ENCODE measurements at regions not wholly inside any gene's neighbourhood (a gene's known extent, or its start where the extent isn't known, plus 50 kb on each side); places are given as distances from the start of the nearest gene placed in this dataset.
"Not testable (repeated sequence)": the region's sequence is repeated elsewhere in the genome, so short reads cannot be mapped to it uniquely, and the experiment has no call there.

GRCh38 chr2:228367356-228367755 is 185.9 kb upstream of the SPHKAP start:
- Histone ChIP-seq H3K4me1 (ENCODE audit: control insufficient read depth in 2 of 2, insufficient read depth in 2 of 2, low read length in 2 of 2) (no peaks in the 10 kb centered on the region), H3K9me3 (ENCODE audit: control insufficient read depth in 2 of 2, insufficient read depth in 1 of 2, low read length in 1 of 2) (peaks cover 0 to 10% of the 10 kb centered on the region in 2 donors), H3K36me3 (ENCODE audit: control insufficient read depth in 2 of 2, insufficient read depth in 2 of 2, low read length in 1 of 2) (no peaks in the 10 kb centered on the region), H3K4me3 (ENCODE audit: low read length in 2 of 2) (no peak overlapping the region), H3K27ac (ENCODE audit: low read depth in 1 of 2, low read length in 1 of 2) (no peak overlapping the region), H3K27me3 (ENCODE audit: control insufficient read depth in 2 of 2, insufficient read depth in 1 of 2, low read length in 1 of 2) (no peaks in the 10 kb centered on the region)
- DNase-seq (ENCODE audit: low read depth in 6 of 9, low spot score in 9 of 9) = no peak
- 90% methylated on average over 2 of the region's 2 CpGs for WGBS

- no peaks in the 10 kb centered on the region for H3K27me3 ChIP-seq (ENCODE audit: control insufficient read depth in 2 of 2, insufficient read depth in 1 of 2, low read length in 1 of 2)
- no peak overlapping the region for H3K27ac ChIP-seq (ENCODE audit: low read depth in 1 of 2, low read length in 1 of 2)
- no peaks in the 10 kb centered on the region for H3K9me3 ChIP-seq (ENCODE audit: control insufficient read depth in 2 of 2, insufficient read depth in 1 of 2, low read length in 1 of 2)
- no peaks in the 10 kb centered on the region for H3K36me3 ChIP-seq (ENCODE audit: control insufficient read depth in 2 of 2, insufficient read depth in 2 of 2, low read length in 1 of 2)
- DNase-seq (ENCODE audit: low read depth in 6 of 9, low spot score in 9 of 9) = no peak
- H3K4me3 ChIP-seq (ENCODE audit: low read length in 2 of 2) = no peak overlapping the region
- WGBS = 88% methylated on average over 1 of the region's 1 CpG
- no peaks in the 10 kb centered on the region for H3K4me1 ChIP-seq (ENCODE audit: control insufficient read depth in 2 of 2, insufficient read depth in 2 of 2, low read length in 2 of 2)
Measured at GRCh38 chr2:228359473-228359872, 178.0 kb upstream of the SPHKAP start.

- no peak overlapping the region for H3K4me3 ChIP-seq (ENCODE audit: low read length in 2 of 2)
- no peaks in the 10 kb centered on the region for H3K27me3 ChIP-seq (ENCODE audit: control insufficient read depth in 2 of 2, insufficient read depth in 1 of 2, low read length in 1 of 2)
- no peak for DNase-seq (ENCODE audit: low read depth in 6 of 9, low spot score in 9 of 9)
- H3K9me3 ChIP-seq (ENCODE audit: control insufficient read depth in 2 of 2, insufficient read depth in 1 of 2, low read length in 1 of 2) = no peaks in the 10 kb centered on the region
- 72% methylated on average over 2 of the region's 2 CpGs for WGBS
- H3K4me1 ChIP-seq (ENCODE audit: control insufficient read depth in 2 of 2, insufficient read depth in 2 of 2, low read length in 2 of 2) = no peaks in the 10 kb centered on the region
- no peaks in the 10 kb centered on the region for H3K36me3 ChIP-seq (ENCODE audit: control insufficient read depth in 2 of 2, insufficient read depth in 2 of 2, low read length in 1 of 2)
- H3K27ac ChIP-seq (ENCODE audit: low read depth in 1 of 2, low read length in 1 of 2) = no peak overlapping the region
Measured at GRCh38 chr2:228355897-228356296, 174.4 kb upstream of the SPHKAP start.

- not testable (repeated sequence) for H3K9me3 ChIP-seq (ENCODE audit: control insufficient read depth in 2 of 2, insufficient read depth in 1 of 2, low read length in 1 of 2); DNase-seq (ENCODE audit: low read depth in 6 of 9, low spot score in 9 of 9); H3K27ac ChIP-seq (ENCODE audit: low read depth in 1 of 2, low read length in 1 of 2); H3K4me1 ChIP-seq (ENCODE audit: control insufficient read depth in 2 of 2, insufficient read depth in 2 of 2, low read length in 2 of 2); H3K4me3 ChIP-seq (ENCODE audit: low read length in 2 of 2); H3K27me3 ChIP-seq (ENCODE audit: control insufficient read depth in 2 of 2, insufficient read depth in 1 of 2, low read length in 1 of 2); H3K36me3 ChIP-seq (ENCODE audit: control insufficient read depth in 2 of 2, insufficient read depth in 2 of 2, low read length in 1 of 2)
- WGBS = 94% methylated on average over 12 of the region's 12 CpGs
Measured at GRCh38 chr2:228352980-228353379, 171.5 kb upstream of the SPHKAP start.

GRCh38 chr2:228352048-228352447 is 170.6 kb upstream of the SPHKAP start:
- WGBS = 73% methylated on average over 1 of the region's 1 CpG
- no peak for DNase-seq (ENCODE audit: low read depth in 6 of 9, low spot score in 9 of 9)
- no peaks in the 10 kb centered on the region for H3K4me1 ChIP-seq (ENCODE audit: control insufficient read depth in 2 of 2, insufficient read depth in 2 of 2, low read length in 2 of 2)
- H3K27ac ChIP-seq (ENCODE audit: low read depth in 1 of 2, low read length in 1 of 2) = no peak overlapping the region
- H3K36me3 ChIP-seq (ENCODE audit: control insufficient read depth in 2 of 2, insufficient read depth in 2 of 2, low read length in 1 of 2) = no peaks in the 10 kb centered on the region
- no peak overlapping the region for H3K4me3 ChIP-seq (ENCODE audit: low read length in 2 of 2)
- no peaks in the 10 kb centered on the region for H3K9me3 ChIP-seq (ENCODE audit: control insufficient read depth in 2 of 2, insufficient read depth in 1 of 2, low read length in 1 of 2)
- H3K27me3 ChIP-seq (ENCODE audit: control insufficient read depth in 2 of 2, insufficient read depth in 1 of 2, low read length in 1 of 2) = no peaks in the 10 kb centered on the region

GRCh38 chr2:228348516-228349064 is 167.1 kb upstream of the SPHKAP start:
- H3K36me3 ChIP-seq (ENCODE audit: control insufficient read depth in 2 of 2, insufficient read depth in 2 of 2, low read length in 1 of 2) = no peaks in the 10 kb centered on the region

GRCh38 chr2:228344531-228344930 is 163.0 kb upstream of the SPHKAP start:
- Histone ChIP-seq H3K27me3 (ENCODE audit: control insufficient read depth in 2 of 2, insufficient read depth in 1 of 2, low read length in 1 of 2) (no peaks in the 10 kb centered on the region), H3K36me3 (ENCODE audit: control insufficient read depth in 2 of 2, insufficient read depth in 2 of 2, low read length in 1 of 2) (no peaks in the 10 kb centered on the region), H3K9me3 (ENCODE audit: control insufficient read depth in 2 of 2, insufficient read depth in 1 of 2, low read length in 1 of 2) (peaks cover 0 to 3% of the 10 kb centered on the region in 2 donors), H3K4me1 (ENCODE audit: control insufficient read depth in 2 of 2, insufficient read depth in 2 of 2, low read length in 2 of 2) (no peaks in the 10 kb centered on the region), H3K4me3 (ENCODE audit: low read length in 2 of 2) (no peak overlapping the region), H3K27ac (ENCODE audit: low read depth in 1 of 2, low read length in 1 of 2) (no peak overlapping the region)
- 64% methylated on average over 2 of the region's 2 CpGs for WGBS
- DNase-seq (ENCODE audit: low read depth in 6 of 9, low spot score in 9 of 9) = no peak

More at GRCh38 chr2:228348516-228349064, 167.1 kb upstream of the SPHKAP start:
- H3K9me3 ChIP-seq (ENCODE audit: control insufficient read depth in 2 of 2, insufficient read depth in 1 of 2, low read length in 1 of 2) = peaks cover 0 to 3% of the 10 kb centered on the region in 2 donors
- no peak overlapping the region for H3K4me3 ChIP-seq (ENCODE audit: low read length in 2 of 2)
- no peak overlapping the region for H3K27ac ChIP-seq (ENCODE audit: low read depth in 1 of 2, low read length in 1 of 2)
- no peaks in the 10 kb centered on the region for H3K4me1 ChIP-seq (ENCODE audit: control insufficient read depth in 2 of 2, insufficient read depth in 2 of 2, low read length in 2 of 2)
- H3K27me3 ChIP-seq (ENCODE audit: control insufficient read depth in 2 of 2, insufficient read depth in 1 of 2, low read length in 1 of 2) = no peaks in the 10 kb centered on the region
- no peak for DNase-seq (ENCODE audit: low read depth in 6 of 9, low spot score in 9 of 9)

- no peaks in the 10 kb centered on the region for H3K36me3 ChIP-seq (ENCODE audit: control insufficient read depth in 2 of 2, insufficient read depth in 2 of 2, low read length in 1 of 2)
- no peak overlapping the region for H3K27ac ChIP-seq (ENCODE audit: low read depth in 1 of 2, low read length in 1 of 2)
- no peak overlapping the region for H3K4me3 ChIP-seq (ENCODE audit: low read length in 2 of 2)
- no peaks in the 10 kb centered on the region for H3K27me3 ChIP-seq (ENCODE audit: control insufficient read depth in 2 of 2, insufficient read depth in 1 of 2, low read length in 1 of 2)
- H3K4me1 ChIP-seq (ENCODE audit: control insufficient read depth in 2 of 2, insufficient read depth in 2 of 2, low read length in 2 of 2) = no peaks in the 10 kb centered on the region
- H3K9me3 ChIP-seq (ENCODE audit: control insufficient read depth in 2 of 2, insufficient read depth in 1 of 2, low read length in 1 of 2) = peaks cover 0 to 4% of the 10 kb centered on the region in 2 donors
- no peak for DNase-seq (ENCODE audit: low read depth in 6 of 9, low spot score in 9 of 9)
Measured at GRCh38 chr2:228339525-228339924, 158.0 kb upstream of the SPHKAP start.

GRCh38 chr2:228334180-228334579 is 152.7 kb upstream of the SPHKAP start:
- no peaks in the 10 kb centered on the region for H3K36me3 ChIP-seq (ENCODE audit: control insufficient read depth in 2 of 2, insufficient read depth in 2 of 2, low read length in 1 of 2)
- WGBS = 86% methylated on average over 2 of the region's 2 CpGs
- H3K27me3 ChIP-seq (ENCODE audit: control insufficient read depth in 2 of 2, insufficient read depth in 1 of 2, low read length in 1 of 2) = no peaks in the 10 kb centered on the region
- DNase-seq (ENCODE audit: low read depth in 6 of 9, low spot score in 9 of 9) = no peak
- H3K27ac ChIP-seq (ENCODE audit: low read depth in 1 of 2, low read length in 1 of 2) = no peak overlapping the region
- no peak overlapping the region for H3K4me3 ChIP-seq (ENCODE audit: low read length in 2 of 2)
- H3K4me1 ChIP-seq (ENCODE audit: control insufficient read depth in 2 of 2, insufficient read depth in 2 of 2, low read length in 2 of 2) = no peaks in the 10 kb centered on the region
- peaks cover 0 to 7% of the 10 kb centered on the region in 2 donors for H3K9me3 ChIP-seq (ENCODE audit: control insufficient read depth in 2 of 2, insufficient read depth in 1 of 2, low read length in 1 of 2)

GRCh38 chr2:228329282-228329681 is 147.8 kb upstream of the SPHKAP start:
- 95% methylated on average over 5 of the region's 5 CpGs for WGBS
- H3K36me3 ChIP-seq (ENCODE audit: control insufficient read depth in 2 of 2, insufficient read depth in 2 of 2, low read length in 1 of 2) = no peaks in the 10 kb centered on the region
- H3K27ac ChIP-seq (ENCODE audit: low read depth in 1 of 2, low read length in 1 of 2) = no peak overlapping the region
- no peak for DNase-seq (ENCODE audit: low read depth in 6 of 9, low spot score in 9 of 9)
- H3K4me1 ChIP-seq (ENCODE audit: control insufficient read depth in 2 of 2, insufficient read depth in 2 of 2, low read length in 2 of 2) = no peaks in the 10 kb centered on the region
- no peaks in the 10 kb centered on the region for H3K27me3 ChIP-seq (ENCODE audit: control insufficient read depth in 2 of 2, insufficient read depth in 1 of 2, low read length in 1 of 2)
- H3K9me3 ChIP-seq (ENCODE audit: control insufficient read depth in 2 of 2, insufficient read depth in 1 of 2, low read length in 1 of 2) = peaks cover 0 to 11% of the 10 kb centered on the region in 2 donors
- no peak overlapping the region for H3K4me3 ChIP-seq (ENCODE audit: low read length in 2 of 2)
